NCI-H1417 treated with DMSO at 0.1 percent for 48 hours (cell line): ENCODE measurements at regions not wholly inside any gene's neighbourhood (a gene's known extent, or its start where the extent isn't known, plus 50 kb on each side); places are given as distances from the start of the nearest gene placed in this dataset.
"Not testable (repeated sequence)": the region's sequence is repeated elsewhere in the genome, so short reads cannot be mapped to it uniquely, and the experiment has no call there.

Experiments
- DNase-seq: peaks from one replicate; lab custom pipeline; 2025; lab: John Stamatoyannopoulos, UW

GRCh38 chr3:115388811-115389210 is 234.5 kb upstream of the GAP43 start:
- no peak for DNase-seq

DNA sequence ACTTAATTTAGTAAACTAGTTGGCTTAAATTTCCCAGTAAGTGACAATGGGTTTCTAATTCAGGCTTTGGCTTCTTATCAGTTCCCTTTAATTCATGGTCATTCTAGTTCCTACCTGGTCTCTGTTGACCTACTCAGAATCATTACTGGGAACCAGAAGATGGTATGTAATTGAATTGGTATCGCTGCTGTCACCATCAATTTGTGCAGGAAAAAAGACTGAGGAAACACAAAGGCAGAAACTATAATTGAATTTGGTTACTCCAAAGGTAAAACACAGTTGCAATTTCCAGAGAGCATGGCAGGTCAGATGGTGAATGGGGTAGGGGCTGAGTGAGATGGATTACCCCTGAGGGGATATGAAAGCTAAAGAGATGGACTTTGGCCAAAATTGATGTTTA is 226.5 kb upstream of the GAP43 start:
- no peak for DNase-seq

DNA sequence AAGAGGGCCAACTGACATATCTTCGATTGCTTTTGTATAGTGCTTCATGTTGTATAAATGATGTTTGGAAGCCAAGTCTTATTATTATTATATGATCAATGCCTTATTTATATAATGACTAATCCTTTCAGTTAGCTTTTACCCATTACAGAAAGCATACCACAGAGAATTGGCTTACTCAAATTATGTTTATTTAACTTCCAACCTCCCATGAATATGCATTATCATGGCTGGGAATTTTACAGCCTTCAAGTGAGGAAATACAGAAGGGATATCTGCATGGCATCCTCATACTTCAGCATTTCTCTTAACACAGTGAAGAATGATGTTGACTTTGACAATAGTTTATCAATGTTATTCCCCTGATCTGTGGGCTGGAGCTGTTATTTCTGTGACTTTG is 225.9 kb upstream of the GAP43 start:
- no peak for DNase-seq

DNA sequence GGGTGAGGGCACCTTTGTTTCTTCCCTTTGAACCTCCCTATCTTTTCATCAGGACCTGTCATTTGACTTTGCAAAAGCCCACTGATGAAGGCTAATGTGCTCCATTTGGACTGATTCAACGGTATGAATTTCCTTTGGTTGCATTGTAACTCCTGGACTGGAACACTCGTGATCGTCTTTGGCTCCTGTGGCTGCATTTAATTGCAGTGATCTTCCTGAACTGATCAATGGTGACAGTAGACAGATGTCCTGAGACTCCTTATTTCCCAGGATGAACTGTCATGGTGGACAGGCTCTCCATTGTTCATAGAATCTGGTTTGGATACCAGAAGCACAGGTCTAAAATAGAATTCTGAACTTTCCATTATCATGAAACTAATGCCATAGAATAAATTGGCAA is 224.8 kb upstream of the GAP43 start:
- DNase-seq, result no peak

GRCh38 chr3:115399750-115400149 is 223.6 kb upstream of the GAP43 start:
- DNase-seq, result no peak

- no peak for DNase-seq
These were observed 222.0 kb upstream of the GAP43 start for GRCh38 chr3:115401298-115401697.

DNA sequence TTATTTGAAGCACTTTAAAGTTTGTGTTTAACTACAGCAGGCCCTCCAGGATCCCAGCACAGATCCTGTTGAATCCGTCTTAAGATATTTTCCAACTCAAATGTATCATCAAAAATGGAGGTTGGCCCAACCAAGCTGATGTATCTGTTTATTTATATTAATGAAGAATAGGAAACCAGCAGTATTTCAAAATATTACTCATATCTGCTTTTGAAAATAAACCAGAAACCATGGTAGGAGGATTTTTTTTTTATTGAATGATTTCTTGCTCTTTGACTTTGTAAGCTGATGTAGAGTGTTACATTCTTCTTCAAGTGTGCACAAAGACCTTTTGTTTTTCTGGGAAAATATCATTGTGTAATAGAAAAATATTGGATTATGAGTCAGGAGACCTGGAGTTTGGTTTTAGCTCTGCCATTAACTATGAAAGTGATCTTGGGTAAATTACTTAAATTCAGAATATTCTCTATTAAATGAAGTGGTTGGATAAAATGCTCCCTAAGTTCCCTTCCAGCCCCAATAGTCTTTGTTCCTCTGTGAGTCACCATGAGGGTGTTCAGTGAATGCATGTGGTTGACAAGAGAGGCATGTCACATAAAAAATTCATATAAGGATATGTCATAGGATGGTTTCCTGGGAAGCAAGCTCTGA is 221.3 kb upstream of the GAP43 start:
- DNase-seq, result no peak

GRCh38 chr3:115402651-115403050 is 220.7 kb upstream of the GAP43 start:
- no peak for DNase-seq

- DNase-seq, result no peak
These were observed 219.5 kb upstream of the GAP43 start for GRCh38 chr3:115403786-115404185.

DNA sequence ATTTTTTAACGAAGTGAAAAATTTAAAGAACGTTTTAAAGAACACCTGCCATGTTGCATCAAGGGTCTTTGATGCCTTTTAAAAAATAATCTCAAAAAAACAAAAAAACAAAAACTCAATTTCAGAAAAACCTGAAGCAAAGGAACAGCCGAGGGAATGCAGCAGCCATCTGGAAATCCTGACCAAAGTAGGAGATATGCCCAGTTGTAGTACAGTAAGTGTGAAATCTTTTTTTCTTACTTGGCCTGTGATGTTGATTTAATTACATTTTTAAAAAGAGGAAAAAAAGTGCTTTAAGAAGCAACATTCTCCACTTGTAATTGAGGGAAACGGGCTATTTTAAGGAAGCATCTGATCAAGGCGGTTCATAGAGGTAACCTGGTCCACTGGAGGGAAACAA is 213.7 kb upstream of the GAP43 start:
- DNase-seq, result no peak

- DNase-seq, result not testable (repeated sequence)
These were observed 208.7 kb upstream of the GAP43 start for GRCh38 chr3:115414610-115415009.

DNA sequence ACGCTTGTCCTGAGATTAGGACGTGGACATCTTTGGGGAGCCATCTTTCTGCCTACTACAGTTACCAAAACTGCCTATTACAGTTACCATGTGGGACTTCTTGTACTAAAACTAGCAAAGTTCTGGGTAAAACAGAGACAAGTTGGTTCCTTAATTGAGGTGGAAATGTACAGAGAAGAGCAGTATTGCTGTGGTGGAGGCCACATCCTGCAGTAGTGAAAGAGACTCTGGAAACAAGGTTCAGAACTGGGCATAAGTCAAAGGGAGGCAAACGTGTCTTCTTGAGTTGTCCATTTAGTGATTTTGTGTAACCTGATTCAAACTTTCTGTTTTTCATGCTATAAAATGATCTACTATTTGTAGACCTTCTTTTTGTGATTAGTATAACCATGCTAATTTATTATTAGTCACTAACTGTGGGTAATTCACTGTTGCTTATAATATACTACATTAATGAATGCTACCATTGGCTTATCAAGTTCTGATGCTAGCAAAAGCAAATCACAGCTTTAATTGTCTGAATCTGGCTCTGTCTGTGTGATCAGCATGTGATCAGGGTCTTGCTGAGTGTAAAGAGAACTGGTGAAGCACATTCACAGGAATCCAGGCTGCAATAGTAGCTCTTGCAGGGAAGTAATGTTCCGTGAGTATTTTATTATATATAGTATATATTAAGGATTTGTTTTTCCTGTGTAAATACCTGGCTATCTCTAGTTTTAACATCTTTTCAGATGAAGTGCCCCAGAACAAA is 207.9 kb upstream of the GAP43 start:
- DNase-seq, result no peak

- no peak for DNase-seq
These were observed 204.7 kb upstream of the GAP43 start for GRCh38 chr3:115418583-115418982.

- no peak for DNase-seq
These were observed 203.2 kb upstream of the GAP43 start for GRCh38 chr3:115420086-115420485.

DNA sequence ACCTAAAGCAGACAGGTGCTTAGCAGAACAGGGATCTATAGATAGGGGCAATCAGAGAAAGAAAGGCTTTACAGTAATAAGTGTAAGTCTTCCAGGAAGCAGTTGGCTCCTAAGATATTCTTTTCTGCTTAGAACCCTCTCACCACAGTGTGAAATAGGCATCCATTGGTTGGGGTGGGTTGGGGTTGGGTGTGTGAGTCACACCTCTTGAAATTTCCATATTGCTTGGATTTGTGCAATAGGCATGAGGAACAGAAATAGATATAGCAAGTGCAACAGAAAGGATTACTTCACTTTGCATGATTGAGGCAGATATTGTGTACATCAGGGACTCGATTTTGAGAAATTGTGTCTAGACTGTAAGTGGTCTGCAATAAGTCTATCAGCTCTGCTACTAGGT is 200.1 kb upstream of the GAP43 start:
- no peak for DNase-seq

DNA sequence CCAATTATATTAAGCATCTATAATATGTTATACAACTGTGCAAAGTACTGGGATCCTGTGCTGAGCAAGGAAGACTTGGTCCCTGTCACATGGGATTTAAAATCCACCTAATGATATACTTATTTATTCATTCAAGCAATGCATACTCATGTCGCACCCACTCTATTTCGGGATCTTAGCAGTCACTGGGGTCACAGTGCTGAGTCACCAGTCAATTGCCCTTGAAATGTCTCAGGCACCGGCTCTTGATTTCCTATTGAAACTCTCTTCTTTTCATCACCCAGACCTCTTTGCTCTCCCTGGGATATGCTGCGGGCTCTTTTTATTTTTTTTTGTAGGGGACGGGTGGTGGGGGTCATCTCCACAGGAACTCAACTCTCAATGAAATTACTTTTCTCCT is 194.5 kb upstream of the GAP43 start:
- DNase-seq, result no peak

GRCh38 chr3:115436767-115437301 is 186.5 kb upstream of the GAP43 start:
- DNase-seq, result no peak

DNA sequence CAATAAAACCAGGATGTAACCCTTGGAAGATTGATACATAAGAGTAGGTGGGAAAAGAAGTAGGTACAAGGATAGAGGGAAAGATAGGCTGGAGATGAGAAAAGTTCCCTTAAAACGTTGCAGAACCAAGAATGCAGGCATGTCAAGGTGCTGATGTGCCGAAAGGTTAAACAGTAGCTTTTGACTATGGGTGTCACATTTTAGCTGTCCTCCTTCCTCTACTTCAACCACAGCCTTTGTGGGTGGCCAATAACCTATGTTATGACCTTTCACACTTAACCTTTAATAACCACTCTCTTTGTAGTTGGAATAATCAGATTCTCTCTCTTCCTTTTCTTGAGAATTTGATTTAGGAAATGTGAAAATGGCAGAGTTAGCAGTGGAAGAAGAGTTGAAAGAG is 184.5 kb upstream of the GAP43 start:
- DNase-seq, result no peak

GRCh38 chr3:115445559-115445958 is 177.8 kb upstream of the GAP43 start:
- no peak for DNase-seq

GRCh38 chr3:115448851-115449250 is 174.5 kb upstream of the GAP43 start:
- no peak for DNase-seq

GRCh38 chr3:115450036-115450435 is 173.3 kb upstream of the GAP43 start:
- no peak for DNase-seq

DNA sequence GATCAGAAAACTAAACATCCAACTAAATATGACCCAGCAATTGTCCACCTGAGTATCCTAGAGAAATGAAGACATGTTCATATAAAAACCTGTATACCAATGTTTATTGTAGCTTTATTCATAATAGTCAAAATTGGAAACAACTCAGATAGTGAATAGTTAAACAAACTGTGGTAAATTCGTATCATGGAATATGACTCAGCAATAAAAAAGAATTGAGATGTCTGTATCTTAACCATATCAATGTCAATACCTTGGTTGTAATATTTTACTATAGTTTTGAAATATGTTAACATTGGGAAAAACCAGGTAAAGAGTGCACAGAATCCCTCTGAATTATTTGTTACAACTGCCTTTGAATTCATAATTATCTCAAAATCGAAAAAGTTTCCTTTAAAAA is 159.3 kb upstream of the GAP43 start:
- no peak for DNase-seq

DNA sequence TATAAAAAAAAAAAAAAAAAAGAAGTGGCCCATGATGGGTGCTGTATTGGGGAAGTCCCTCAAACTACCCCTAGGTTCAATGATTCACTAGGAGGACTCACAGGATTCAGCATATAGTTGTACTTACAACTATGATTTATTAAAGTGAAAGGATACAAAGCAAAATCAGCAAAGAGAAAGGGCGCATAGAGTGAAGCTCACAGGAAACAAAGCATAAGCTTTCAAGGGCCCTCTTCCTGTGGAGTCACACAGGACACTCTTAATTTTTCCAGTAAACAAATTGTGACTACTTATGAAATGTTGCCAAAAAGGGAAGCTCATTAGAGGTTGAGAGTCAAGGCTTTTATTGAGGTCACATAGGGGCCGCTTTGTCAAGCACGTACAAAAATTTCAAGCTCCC is 153.7 kb upstream of the GAP43 start:
- peak; percentile 35 for DNase-seq

DNA sequence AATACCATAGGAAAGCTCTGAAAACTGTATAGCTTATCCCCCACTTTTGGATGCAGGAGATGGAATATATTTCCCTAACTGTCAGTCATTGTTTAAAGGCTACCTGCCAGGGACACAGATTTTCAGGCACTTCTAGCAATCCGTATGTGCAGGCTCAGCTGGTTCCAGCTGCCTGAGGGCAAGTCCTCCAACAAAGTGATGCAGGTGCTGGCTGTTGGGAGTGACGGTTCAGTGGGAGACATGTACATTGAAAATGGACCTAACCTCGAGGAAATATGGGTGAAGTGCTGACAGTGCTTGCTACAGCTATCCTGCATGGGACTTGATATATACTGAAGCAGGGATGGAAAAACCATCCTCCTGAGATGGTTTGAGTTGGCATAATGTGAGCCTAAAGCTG is 153.1 kb upstream of the GAP43 start:
- no peak for DNase-seq
